HG02938 (cell line): ENCODE measurements at regions not wholly inside any gene's neighbourhood (a gene's known extent, or its start where the extent isn't known, plus 50 kb on each side); places are given as distances from the start of the nearest gene placed in this dataset.

Experiments used
- ATAC-seq: cut with Tn5 transposase; IDR thresholded peaks from one replicate; pipeline ENCODE4 v1.9.1; 2021; ENCODE audit warnings: mild to moderate bottlenecking, moderate library complexity; ENCODE audit not compliant: unreplicated experiment

DNA sequence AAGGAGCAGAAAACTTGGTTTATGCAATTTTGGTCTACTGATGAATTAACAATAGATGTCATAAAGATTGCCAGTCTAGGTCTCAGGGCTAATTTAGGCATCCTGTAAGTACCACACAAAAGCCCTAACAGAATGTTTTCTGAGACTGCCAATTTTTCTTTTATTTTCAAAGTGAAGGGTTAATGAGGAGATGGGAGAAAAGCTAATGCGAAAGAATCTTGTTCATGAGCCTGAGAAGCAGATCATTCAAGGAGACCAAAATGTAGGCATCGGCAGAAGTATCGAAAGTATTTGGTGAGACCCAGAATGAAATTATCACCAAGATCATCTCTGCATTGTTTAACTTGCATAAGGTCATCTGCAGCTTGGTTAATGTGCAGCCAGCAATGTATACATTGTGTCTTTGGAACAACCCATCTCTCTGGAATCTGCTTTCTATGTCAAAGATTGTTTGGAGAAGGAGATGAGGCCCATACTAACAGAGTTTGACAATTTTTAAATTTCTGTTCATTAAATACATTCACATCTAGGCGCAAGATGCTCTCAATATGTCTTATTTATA is 163.3 kb upstream of the GLI3 start:
- no peak for ATAC-seq

DNA sequence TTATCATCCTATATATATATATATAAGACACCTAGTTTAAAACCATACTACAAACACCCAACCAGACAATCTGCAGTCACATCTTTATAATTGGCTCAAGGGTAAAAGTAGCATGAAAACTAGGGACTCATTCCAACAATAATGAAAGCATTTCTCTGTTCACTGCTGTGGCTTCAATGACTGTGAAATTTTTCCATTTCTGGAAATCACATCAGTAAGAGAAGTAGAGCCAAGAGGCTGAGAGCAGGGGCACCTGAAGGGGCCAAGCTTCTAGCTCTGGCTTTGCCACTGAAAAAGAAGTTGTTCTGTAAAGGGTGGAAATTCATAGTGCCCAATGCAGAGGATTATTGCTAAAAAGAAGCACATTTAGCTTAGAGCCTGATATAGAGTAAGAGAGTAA is 158.6 kb upstream of the GLI3 start:
- no peak for ATAC-seq

DNA sequence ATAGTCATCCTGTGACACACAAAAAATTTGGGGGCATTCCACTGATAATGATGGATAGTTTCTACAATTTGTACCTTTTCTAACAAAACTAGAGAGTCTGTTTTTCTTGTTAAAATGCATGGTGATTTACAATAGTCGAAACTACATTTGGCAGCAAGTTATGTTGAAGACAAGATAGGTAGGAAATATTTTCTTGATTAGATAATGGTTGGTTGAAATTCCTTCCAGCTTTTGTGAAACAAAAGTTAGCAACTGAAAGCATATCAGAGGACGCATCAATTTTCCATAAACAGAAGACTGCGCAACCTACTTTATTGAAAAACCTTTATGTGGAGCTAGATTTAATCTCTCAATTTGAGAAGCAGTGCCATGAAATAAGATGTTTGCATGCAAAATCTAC is 155.8 kb upstream of the GLI3 start:
- ATAC-seq: no peak

DNA sequence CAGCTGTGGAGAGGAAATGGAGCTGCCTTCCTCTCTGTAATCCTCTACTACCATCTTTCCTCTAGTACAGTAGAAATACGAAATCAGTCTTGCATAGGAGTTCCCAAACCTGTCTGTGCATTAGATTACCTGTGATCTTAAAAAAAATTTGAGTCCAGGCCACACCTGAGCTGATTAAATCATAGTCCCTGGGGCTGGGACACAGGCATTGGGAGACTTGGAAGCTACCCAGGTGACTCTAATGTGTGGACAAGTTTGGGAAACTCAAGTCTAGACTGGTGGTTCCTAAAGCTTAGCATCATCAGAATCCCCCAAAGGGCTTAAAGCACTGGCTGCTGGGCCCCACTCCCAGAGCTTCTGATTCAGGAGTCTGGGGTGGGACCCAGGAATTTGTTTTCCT is 152.7 kb upstream of the GLI3 start:
- ATAC-seq: no peak

DNA sequence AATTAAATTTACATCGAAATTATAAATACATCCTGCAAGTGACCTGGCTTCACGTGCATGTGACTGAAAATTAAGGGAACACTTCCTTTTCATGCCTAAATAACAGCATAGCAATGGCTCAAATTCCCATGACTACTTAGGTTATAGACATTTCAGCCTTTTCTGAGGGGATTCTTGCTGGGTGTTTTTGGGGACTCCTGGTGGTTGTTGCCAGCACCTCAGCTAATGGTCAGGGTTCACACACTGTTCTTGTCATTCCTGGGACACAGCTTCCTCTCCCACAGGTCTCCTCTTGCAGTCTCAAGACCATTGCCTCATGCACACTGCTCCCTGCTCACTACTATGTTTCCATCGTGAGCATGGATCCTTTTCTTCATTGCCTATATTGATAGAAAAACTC is 148.9 kb upstream of the GLI3 start:
- ATAC-seq: no peak

DNA sequence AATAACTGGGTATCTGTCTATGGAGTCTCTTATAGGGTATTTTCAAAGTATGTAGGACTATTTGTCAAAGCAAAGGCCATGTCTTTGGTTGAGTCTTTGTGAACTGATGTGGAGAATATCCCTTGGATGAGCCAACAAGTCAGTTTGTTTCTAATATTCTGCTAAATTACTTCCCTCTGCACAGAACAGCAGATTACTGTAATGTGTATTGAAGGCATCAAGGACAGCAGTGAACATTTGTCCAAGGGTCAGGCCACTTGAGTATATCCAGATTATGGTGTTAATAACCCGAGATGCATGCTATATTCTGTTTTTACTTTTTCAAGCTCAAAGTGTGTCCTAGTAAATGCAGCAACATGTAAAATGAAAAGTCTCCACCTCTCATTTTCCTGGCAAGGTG is 144.2 kb upstream of the GLI3 start:
- no peak for ATAC-seq

DNA sequence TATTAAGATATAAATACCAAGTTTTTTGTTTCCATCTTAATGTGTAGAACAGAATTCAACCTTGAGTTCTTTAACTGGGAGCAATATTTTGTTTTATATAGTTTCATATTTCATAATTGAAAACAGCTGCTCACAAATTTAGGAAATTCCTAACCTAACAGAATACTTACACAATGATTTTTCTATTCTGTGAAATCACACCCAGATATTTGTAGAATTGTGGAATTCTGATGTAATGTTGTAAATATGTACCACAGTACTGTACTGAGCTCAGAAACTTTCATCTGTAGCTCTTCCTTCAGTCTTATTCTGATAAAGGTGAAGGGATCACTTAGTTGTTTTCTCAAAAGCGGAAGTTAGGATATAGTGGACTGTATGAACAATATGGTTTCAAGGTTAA is 143.4 kb upstream of the GLI3 start:
- ATAC-seq: no peak

DNA sequence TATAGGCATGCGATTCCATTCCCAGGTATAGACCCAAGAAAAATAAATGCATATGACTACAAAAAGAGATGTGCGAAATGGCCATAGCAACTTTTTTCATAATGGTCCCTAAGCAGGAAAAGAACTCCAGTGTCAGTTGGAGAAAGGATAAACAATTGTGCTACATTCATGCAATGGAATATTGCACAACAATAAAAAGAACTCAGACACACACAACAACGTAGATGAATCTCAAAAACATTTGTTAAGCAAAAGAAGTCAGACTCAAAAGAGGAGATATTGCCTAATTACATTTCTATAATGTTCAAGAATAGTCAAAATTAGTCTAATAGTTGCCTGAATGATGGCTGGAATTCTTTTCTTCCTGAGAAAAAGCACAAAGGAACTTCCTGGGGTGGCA is 141.1 kb upstream of the GLI3 start:
- ATAC-seq: no peak

DNA sequence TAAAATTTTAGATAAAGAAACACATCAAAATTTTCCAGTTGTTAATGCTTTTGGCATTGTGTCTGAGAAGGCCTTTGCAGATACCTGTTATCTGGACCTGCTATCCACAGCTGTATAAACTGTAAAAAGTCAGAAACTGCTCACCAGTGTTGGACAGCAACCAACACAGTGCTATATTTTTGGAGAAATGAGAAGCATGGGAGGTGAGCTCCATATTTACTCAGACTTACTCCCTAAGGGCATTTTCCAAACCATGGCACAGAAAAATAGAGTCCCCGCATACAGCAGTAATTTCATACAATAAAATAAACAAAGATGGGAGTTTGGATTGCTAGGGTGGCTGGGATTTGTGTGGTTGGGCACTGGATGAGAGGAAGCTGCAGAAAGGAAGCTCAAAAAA is 136.3 kb upstream of the GLI3 start:
- no peak for ATAC-seq

DNA sequence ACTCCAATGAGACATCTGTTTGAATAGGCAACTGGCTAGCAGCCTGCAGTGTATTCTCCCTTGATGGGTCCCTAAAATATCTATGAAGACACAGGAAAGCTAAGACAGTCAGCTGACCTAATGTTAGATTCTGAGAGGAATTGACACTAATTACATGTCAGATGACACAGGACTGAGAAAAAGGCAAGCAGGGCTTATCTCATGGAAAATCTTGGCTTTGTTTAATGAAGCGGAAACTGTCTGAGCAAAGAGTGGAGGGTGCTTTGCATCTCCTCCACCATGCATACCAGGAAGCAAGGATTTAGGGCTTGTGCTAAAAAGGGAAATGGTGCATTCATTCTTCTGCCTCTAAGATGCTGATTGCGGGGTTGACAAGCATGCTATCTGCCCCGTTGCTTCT is 135.5 kb upstream of the GLI3 start:
- ATAC-seq: no peak

DNA sequence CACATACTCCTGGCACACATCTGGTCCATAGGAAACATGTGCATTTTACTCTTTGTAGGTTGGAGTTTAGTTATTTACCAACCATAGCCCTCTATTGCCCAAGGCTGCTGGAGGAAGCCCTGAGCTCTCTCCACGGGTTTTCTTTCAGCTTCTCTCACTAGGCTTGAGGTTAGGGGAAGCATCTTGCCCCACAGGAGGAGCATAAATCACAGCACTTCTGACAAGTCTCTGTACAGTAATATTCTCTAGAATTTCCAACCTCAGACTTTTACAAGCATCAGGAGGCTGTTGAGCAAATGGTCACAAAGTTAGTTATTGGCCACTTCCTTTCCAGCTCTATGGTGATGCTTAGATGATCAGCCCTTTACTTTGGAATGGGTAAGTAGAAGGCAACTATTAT is 122.9 kb upstream of the GLI3 start:
- no peak for ATAC-seq

DNA sequence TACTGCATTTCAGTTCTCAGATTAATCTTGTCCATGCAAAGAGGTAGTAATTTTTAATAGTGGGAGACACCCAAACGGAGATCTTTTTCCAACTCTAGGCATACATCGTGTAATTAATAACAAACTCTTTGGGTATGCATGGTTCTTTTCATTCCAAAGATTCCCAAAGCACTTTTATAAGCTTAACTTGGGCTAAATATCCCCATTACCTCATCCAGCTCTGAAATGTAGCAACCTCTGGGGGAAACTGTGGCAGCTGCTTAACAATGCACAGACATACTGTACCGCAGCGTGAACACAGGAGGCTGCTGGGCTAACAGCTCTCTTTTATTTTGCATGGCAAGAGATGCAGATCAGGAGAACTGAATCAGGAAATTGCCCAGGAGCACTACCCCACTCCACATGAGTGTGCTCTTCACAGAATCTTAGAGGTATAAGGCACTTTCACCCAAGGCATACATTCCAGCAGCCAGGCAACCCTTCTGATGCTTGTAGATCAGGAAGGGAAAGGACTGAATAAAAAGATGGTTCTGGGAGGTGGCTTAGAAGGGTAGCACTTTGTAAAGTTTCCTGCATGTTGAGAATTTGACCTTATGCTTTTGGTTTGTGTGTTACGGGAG is 114.4 kb upstream of the GLI3 start:
- ATAC-seq: no peak

DNA sequence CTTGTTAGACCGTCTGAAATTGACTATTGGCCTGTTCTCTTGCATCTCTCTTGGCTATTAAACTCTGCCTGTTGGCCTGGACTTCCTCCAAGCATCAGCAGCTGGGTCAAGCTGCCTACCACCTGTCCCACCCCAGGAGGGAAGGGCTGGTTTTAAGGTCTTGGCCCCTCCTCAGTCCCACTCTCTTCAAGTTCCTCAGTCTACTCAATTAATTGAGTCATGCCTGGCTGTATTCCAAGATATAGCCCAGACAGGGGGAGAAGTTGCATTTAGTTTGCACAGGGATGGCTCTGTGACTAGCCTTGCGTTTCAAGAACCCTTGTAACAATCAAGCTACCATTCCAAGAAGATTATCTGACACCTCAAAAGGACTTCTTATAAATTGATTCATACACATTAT is 113.8 kb upstream of the GLI3 start:
- no peak for ATAC-seq

DNA sequence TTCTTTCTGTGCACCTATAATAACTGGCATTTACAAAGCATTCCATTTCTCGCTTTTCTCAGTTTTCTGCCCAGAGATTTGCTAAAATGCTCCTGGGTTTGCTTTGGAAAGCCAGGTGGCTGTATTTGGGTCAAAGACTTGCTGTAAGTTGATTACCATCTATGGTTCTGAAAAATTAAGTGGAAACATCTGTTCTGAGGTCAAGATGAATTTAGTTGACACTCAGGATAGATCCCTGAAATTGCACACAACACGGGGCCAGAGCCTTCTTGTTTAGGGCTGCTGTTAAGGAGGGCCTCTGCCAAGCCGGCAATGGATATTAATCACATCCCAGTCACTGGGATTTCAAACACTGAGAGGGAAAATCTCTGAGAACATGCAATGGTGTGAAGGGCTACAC is 111.6 kb upstream of the GLI3 start:
- no peak for ATAC-seq

DNA sequence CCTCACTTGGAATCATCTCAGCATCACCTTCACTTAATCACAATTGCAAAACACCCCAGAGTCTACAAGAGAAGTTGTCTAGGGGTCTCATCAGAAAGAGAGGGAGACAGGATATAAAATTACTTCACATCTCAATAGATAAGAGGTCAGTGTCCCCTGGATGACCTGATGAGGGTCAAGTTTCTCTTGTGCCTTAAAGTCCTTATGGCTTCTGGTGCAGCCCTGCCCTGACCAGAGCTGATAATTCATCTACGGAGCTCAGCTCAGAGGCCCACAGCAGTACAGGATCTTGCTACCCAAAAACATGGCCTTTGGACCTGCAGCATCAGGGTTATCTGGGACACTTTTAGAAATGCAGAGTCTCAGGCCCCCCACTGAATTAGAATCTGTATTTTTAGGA is 111.1 kb upstream of the GLI3 start:
- no peak for ATAC-seq

DNA sequence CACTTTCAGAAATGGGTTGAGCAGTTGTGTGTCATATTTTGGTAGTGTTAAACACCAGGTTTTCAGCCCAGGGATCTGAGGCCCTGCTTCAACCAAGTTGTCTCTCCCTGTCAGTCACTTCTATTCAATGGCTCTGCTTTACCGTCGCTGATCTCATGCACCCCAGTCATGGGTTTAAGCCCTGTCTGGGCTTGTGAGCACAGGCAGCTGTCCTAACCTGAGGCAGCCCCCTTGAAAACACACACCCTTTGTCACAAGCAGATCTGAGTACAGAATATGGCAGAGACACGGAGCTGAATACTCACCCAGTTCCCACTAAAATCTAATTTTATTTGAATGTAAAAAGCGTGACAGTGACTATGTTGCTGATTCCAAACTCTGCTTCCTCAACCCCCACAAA is 110.6 kb upstream of the GLI3 start:
- ATAC-seq: no peak

DNA sequence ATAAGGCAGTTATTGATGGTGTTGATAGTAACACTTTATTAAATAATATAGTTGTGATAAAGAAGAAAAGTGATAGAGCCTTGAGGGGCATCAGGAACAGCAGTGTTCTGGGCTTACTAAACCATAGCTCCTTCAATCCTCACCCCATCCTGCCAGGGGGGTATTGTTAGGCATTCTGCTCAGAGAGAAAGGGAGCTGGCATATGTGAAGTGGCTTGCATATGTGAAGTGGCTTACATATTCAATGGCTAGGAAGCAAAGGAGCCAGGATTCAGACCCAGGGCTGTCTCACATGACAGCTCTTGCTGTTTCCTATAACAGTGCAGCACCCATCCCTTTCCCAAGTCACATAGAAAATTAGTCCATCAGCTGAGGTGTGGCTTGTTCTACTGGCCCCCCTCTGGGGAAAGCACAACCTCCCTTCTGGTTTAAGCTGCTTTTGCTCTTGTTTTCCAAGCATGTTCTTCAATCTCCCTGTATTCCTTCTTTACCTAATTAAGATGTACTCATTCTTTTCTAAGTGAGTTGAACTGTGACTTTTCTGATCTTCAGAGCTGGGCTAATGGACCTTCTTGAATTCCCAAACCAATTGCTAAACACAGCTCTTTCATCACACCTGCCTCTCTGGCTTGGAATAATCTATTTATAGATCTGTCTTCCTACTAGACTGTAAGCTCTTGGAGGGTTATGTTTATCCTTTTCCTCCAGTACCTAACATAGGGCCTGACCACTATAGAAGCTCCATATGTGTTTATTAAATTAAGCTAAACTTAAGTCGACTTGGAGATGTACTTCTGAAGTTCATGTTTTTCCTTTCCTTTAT is 108.7 kb upstream of the GLI3 start:
- no peak for ATAC-seq

DNA sequence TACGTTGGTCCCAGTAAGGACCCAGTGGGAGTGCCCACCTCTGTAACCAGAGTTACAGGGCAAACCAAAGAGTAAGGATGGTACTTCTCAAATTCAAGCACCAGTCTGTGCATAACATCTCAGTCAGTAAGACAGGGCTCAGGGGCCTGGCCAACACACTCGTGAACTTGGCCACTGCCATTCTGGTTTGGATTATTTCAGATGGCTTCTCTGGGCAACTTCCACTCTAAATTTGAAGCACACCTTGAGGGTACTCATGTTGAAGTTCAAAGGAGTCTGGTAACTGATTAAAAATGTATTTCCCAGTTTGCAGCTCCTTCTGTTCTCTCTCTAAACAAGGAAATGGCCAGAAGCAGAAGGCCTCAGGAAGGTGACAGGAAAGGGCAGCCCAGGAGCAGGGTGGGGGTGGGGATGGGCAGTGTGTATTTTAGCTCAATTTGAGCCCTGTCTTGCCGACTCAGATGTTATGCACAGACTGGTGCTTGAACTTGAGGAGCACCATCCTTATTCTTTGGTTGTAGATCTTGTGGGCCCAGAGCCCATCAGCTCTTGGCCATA is 107.3 kb upstream of the GLI3 start:
- no peak for ATAC-seq

DNA sequence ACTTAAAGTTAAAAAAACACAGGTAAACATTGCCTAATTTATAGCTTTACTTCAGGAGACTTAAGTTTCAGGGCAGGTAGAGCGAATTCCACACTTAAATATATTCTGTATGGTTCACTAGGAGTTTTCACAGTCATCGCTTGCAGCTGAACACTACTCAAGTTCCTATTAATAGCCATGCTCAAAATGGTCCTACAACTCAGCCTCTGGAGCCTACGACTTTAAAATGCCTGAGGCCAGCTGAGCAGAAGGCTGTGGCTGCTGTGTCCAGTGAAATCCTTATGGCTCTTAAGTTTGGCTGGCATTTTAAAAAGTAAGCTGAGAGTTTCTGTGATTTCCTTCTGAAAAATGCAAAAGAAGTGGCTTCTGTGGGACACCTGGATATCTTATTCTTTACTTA is 105.4 kb upstream of the GLI3 start:
- ATAC-seq: no peak

DNA sequence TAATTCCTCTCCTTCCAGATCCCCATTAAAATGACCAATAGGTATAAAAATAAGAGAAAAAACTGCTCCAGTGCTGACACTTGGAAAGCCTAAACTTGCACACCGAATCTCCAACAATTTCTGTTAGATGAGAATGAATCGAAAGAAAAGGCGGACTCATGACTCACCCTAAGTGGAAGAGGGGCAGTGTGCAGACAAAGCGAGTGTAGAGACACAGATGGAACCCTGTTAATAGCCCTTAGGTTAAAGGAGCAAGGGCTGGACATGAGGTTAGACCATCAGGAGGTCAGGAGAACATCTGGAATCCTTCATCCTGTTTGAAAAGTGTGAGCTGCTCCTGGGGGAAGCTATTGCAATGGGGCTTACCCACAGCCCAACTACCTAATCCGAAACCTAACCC is 103.4 kb upstream of the GLI3 start:
- no peak for ATAC-seq

DNA sequence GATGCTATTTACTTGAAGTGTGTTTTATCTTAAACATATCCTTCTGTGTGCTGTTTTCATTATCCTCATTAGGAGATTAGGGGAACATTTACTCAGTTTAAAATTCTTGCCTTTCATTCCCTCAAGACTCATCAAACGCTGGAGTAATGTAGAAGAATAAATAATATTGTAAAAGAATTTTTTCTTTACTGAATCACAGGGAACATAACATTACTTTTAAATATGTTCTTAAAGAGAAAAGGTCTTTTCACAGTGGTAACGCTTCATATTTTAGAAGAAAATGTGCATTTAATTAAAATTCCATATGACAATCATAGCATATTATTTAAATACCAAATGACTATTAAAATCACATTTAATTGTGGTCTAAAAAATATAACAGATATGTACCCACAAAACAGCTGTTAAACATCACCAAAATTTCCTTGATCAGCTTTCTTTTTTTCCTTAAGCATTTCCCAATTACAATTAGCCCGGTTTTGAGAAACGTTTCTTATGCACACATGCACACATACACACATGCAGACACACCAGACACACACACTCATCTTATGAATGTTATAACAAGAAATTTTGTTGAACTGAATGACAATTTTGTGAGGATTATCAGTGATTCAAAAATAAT is 102.0 kb upstream of the GLI3 start:
- no peak for ATAC-seq
